ENCODE measurements at regions not wholly inside any gene's neighbourhood (a gene's known extent, or its start where the extent isn't known, plus 50 kb on each side); places are given as distances from the start of the nearest gene placed in this dataset.
"Not testable (repeated sequence)": the region's sequence is repeated elsewhere in the genome, so short reads cannot be mapped to it uniquely, and the experiment has no call there.

- ChIA-PET CTCF (interaction anchor here (0.7 to 0.8 kb wide), 2 partner anchors 10 to 51 kb away, joined by 3 read pairs; no protein-coding TSS in a partner anchor), POLR2A (no interaction called here)
Observed at GRCh38 chr2:58447586-58447985, 206.5 kb upstream of the FANCL start.

GRCh38 chr2:58441643-58442042 lies 200.5 kb upstream of the FANCL start:
- CTCF ChIA-PET: no interaction called here
- POLR2A ChIA-PET: no interaction called here

- POLR2A ChIA-PET: no interaction called here
- CTCF ChIA-PET: no interaction called here
Observed at GRCh38 chr2:58436872-58437271, 195.7 kb upstream of the FANCL start.

GRCh38 chr2:58435246-58435645 lies 194.1 kb upstream of the FANCL start:
- ChIA-PET CTCF (no interaction called here), POLR2A (no interaction called here)

GRCh38 chr2:58434692-58435091 lies 193.6 kb upstream of the FANCL start:
- ChIA-PET POLR2A (no interaction called here), CTCF (no interaction called here)

- POLR2A ChIA-PET: no interaction called here
- CTCF ChIA-PET: no interaction called here
Observed at GRCh38 chr2:58432491-58433170, 191.5 kb upstream of the FANCL start.

GRCh38 chr2:58429014-58429875 lies 188.1 kb upstream of the FANCL start:
- CTCF ChIA-PET: no interaction called here
- POLR2A ChIA-PET: no interaction called here

GRCh38 chr2:58428096-58429013 lies 187.2 kb upstream of the FANCL start:
- CTCF ChIA-PET: no interaction called here

GRCh38 chr2:58427572-58428095 lies 186.5 kb upstream of the FANCL start:
- CTCF ChIA-PET: no interaction called here
- POLR2A ChIA-PET: no interaction called here

More at GRCh38 chr2:58428096-58429013, 187.2 kb upstream of the FANCL start:
- POLR2A ChIA-PET: no interaction called here

- ChIA-PET CTCF (no interaction called here), POLR2A (no interaction called here)
Observed at GRCh38 chr2:58425368-58425767, 184.2 kb upstream of the FANCL start.

GRCh38 chr2:58419983-58420382 lies 178.9 kb upstream of the FANCL start:
- ChIA-PET POLR2A (no interaction called here), CTCF (no interaction called here)

GRCh38 chr2:58416696-58417095 lies 175.6 kb upstream of the FANCL start:
- CTCF ChIA-PET: no interaction called here
- POLR2A ChIA-PET: no interaction called here

- ChIA-PET CTCF (no interaction called here), POLR2A (no interaction called here)
Observed at GRCh38 chr2:58414506-58414905, 173.4 kb upstream of the FANCL start.

- POLR2A ChIA-PET: no interaction called here
- CTCF ChIA-PET: no interaction called here
Observed at GRCh38 chr2:58410549-58410948, 169.4 kb upstream of the FANCL start.

- POLR2A ChIA-PET: no interaction called here
- CTCF ChIA-PET: no interaction called here
Observed at GRCh38 chr2:58407487-58407886, 166.4 kb upstream of the FANCL start.

- ChIA-PET POLR2A (no interaction called here), CTCF (no interaction called here)
Observed at GRCh38 chr2:58405341-58405740, 164.2 kb upstream of the FANCL start.

- ChIA-PET CTCF (interaction anchor here (0.7 kb wide), 1 partner anchor 496 kb away, joined by 3 read pairs; no protein-coding TSS in a partner anchor), POLR2A (no interaction called here)
Observed at GRCh38 chr2:58401936-58402335, 160.8 kb upstream of the FANCL start.

- POLR2A ChIA-PET: no interaction called here
- CTCF ChIA-PET: no interaction called here
Observed at GRCh38 chr2:58398406-58398805, 157.3 kb upstream of the FANCL start.

GRCh38 chr2:58387701-58388100 lies 146.6 kb upstream of the FANCL start:
- ChIA-PET CTCF (no interaction called here), POLR2A (no interaction called here)

- POLR2A ChIA-PET, CTCF ChIA-PET: not testable (repeated sequence)
Observed at GRCh38 chr2:58386904-58387303, 145.8 kb upstream of the FANCL start.

Data from activated CD8-positive, alpha-beta memory T cell treated with anti-CD3 and anti-CD28 coated beads for 36 hours (primary cell).